ENCODE measurements at regions not wholly inside any gene's neighbourhood (a gene's known extent, or its start where the extent isn't known, plus 50 kb on each side); places are given as distances from the start of the nearest gene placed in this dataset.

- DNase-seq (ENCODE audit: low read depth): no peak
- no peak overlapping the region for H3K4me3 ChIP-seq (ENCODE audit: low read depth, low read length)
Measured at GRCh38 chr6:147821295-147821897, 312.9 kb downstream of the SAMD5 start.

GRCh38 chr6:147823936-147824335 is 315.4 kb downstream of the SAMD5 start:
- DNase-seq (ENCODE audit: low read depth): no peak
- H3K4me3 ChIP-seq (ENCODE audit: low read depth, low read length): no peak overlapping the region
- no peak for TF ChIP-seq CTCF (IDR thresholded peaks at IDR 0.05; ENCODE audit: insufficient read depth, low read depth, low read length)

More at GRCh38 chr6:147821295-147821897, 312.9 kb downstream of the SAMD5 start:
- no peak for TF ChIP-seq CTCF (IDR thresholded peaks at IDR 0.05; ENCODE audit: insufficient read depth, low read depth, low read length)

- H3K4me3 ChIP-seq (ENCODE audit: low read depth, low read length): no peak overlapping the region
- DNase-seq (ENCODE audit: low read depth): no peak
- TF ChIP-seq CTCF (IDR thresholded peaks at IDR 0.05; ENCODE audit: insufficient read depth, low read depth, low read length): no peak
Measured at GRCh38 chr6:147825848-147826247, 317.4 kb downstream of the SAMD5 start.

- no peak for TF ChIP-seq CTCF (IDR thresholded peaks at IDR 0.05; ENCODE audit: insufficient read depth, low read depth, low read length)
- no peak overlapping the region for H3K4me3 ChIP-seq (ENCODE audit: low read depth, low read length)
- DNase-seq (ENCODE audit: low read depth): no peak
Measured at GRCh38 chr6:147826698-147827097, 318.2 kb downstream of the SAMD5 start.

GRCh38 chr6:147829418-147829817 is 320.9 kb downstream of the SAMD5 start:
- TF ChIP-seq CTCF (IDR thresholded peaks at IDR 0.05; ENCODE audit: insufficient read depth, low read depth, low read length): no peak
- no peak for DNase-seq (ENCODE audit: low read depth)
- no peak overlapping the region for H3K4me3 ChIP-seq (ENCODE audit: low read depth, low read length)

GRCh38 chr6:147829835-147830234 is 321.3 kb downstream of the SAMD5 start:
- no peak for TF ChIP-seq CTCF (IDR thresholded peaks at IDR 0.05; ENCODE audit: insufficient read depth, low read depth, low read length)
- H3K4me3 ChIP-seq (ENCODE audit: low read depth, low read length): no peak overlapping the region
- no peak for DNase-seq (ENCODE audit: low read depth)

- H3K4me3 ChIP-seq (ENCODE audit: low read depth, low read length): no peak overlapping the region
- DNase-seq (ENCODE audit: low read depth): no peak
- TF ChIP-seq CTCF (IDR thresholded peaks at IDR 0.05; ENCODE audit: insufficient read depth, low read depth, low read length): no peak
Measured at GRCh38 chr6:147831356-147831755, 322.9 kb downstream of the SAMD5 start.
